H9 (cell line): ENCODE measurements at regions not wholly inside any gene's neighbourhood (a gene's known extent, or its start where the extent isn't known, plus 50 kb on each side); places are given as distances from the start of the nearest gene placed in this dataset.

Experiments
- DNase-seq: peaks from one replicate; pipeline ENCODE4 v3.0.0-alpha.2; 2017
- H2AFZ ChIP-seq: one replicate; pipeline ENCODE4 v1.6.1; 2013; ENCODE audit warnings: mild to moderate bottlenecking, low read length, control low read depth, moderate library complexity
- H2AK5ac ChIP-seq: 2 replicates; pipeline ENCODE4 v1.6.1; 2013; ENCODE audit warnings: low read length, control low read depth, mixed read lengths; ENCODE audit not compliant: insufficient read length
- H2BK120ac ChIP-seq: one replicate; pipeline ENCODE4 v1.6.1; 2013; ENCODE audit warnings: low read depth, mild to moderate bottlenecking, low read length, control low read depth, inconsistent platforms; ENCODE audit not compliant: poor library complexity, severe bottlenecking
- H2BK12ac ChIP-seq: 2 replicates; pipeline ENCODE4 v1.6.1; 2013; ENCODE audit warnings: low read length, control low read depth, mixed read lengths, low read depth; ENCODE audit not compliant: insufficient read length
- H2BK15ac ChIP-seq: 2 replicates; pipeline ENCODE4 v1.6.1; 2013; ENCODE audit warnings: low read depth, low read length, control low read depth
- H2BK20ac ChIP-seq: one replicate; pipeline ENCODE4 v1.6.1; 2013; ENCODE audit warnings: low read depth, mild to moderate bottlenecking, low read length, control low read depth, inconsistent platforms; ENCODE audit not compliant: poor library complexity, severe bottlenecking
- H2BK5ac ChIP-seq: 2 replicates; pipeline ENCODE4 v1.6.1; 2013; ENCODE audit warnings: low read length, control low read depth, mixed read lengths; ENCODE audit not compliant: insufficient read length
- H3K14ac ChIP-seq: 2 replicates; pipeline ENCODE4 v1.6.1; 2013; ENCODE audit warnings: low read length, control low read depth; ENCODE audit not compliant: insufficient read depth
- H3K18ac ChIP-seq: 2 replicates; pipeline ENCODE4 v1.6.1; 2013; ENCODE audit warnings: low read depth, mild to moderate bottlenecking, mixed read lengths, low read length, control low read depth; ENCODE audit not compliant: insufficient read length
- H3K23ac ChIP-seq: 2 replicates; pipeline ENCODE4 v1.6.1; 2013; ENCODE audit warnings: low read length, control low read depth, mixed read lengths, low read depth; ENCODE audit not compliant: insufficient read length
- H3K23me2 ChIP-seq: 2 replicates; pipeline ENCODE4 v1.6.1; 2013; ENCODE audit warnings: low read depth, mild to moderate bottlenecking, mixed read lengths, low read length, control low read depth; ENCODE audit not compliant: insufficient read length, poor library complexity, severe bottlenecking
- H3K27ac ChIP-seq: 2 replicates; pipeline ENCODE4 v1.5.1; 2013; ENCODE audit warnings: low read length, control low read depth, mixed read lengths, low read depth; ENCODE audit not compliant: insufficient read length
- H3K27me3 ChIP-seq: 2 replicates; pipeline ENCODE4 v1.6.1; 2013; ENCODE audit warnings: low read length, control low read depth, inconsistent platforms; ENCODE audit not compliant: insufficient read depth
- H3K4ac ChIP-seq: 2 replicates; pipeline ENCODE4 v1.6.1; 2013; ENCODE audit warnings: low read depth, mild to moderate bottlenecking, control low read depth, inconsistent platforms, low read length, moderate library complexity
- H3K4me1 ChIP-seq: 2 replicates; pipeline ENCODE4 v1.6.1; 2013; ENCODE audit warnings: low read length, control low read depth, inconsistent platforms; ENCODE audit not compliant: insufficient read depth
- H3K4me2 ChIP-seq: 2 replicates; pipeline ENCODE4 v1.6.1; 2013; ENCODE audit warnings: low read length, control low read depth, mixed read lengths; ENCODE audit not compliant: insufficient read length, insufficient read depth
- H3K56ac ChIP-seq: 2 replicates; pipeline ENCODE4 v1.6.1; 2013; ENCODE audit warnings: low read depth, mild to moderate bottlenecking, mixed read lengths, low read length, control low read depth; ENCODE audit not compliant: insufficient read length
- H3K79me1 ChIP-seq: 2 replicates; pipeline ENCODE4 v1.6.1; 2013; ENCODE audit warnings: low read depth, mild to moderate bottlenecking, moderate library complexity, low read length, control low read depth, inconsistent platforms; ENCODE audit not compliant: insufficient read depth, poor library complexity, severe bottlenecking
- H3K79me2 ChIP-seq: 2 replicates; pipeline ENCODE4 v1.6.1; 2013; ENCODE audit warnings: low read length, control low read depth, inconsistent platforms; ENCODE audit not compliant: insufficient read depth
- H3K9ac ChIP-seq: 2 replicates; pipeline ENCODE4 v1.6.1; 2013; ENCODE audit warnings: low read length, control low read depth, mixed read lengths; ENCODE audit not compliant: insufficient read length; ENCODE audit errors: extremely low read depth
- H3K9me3 ChIP-seq: one replicate; pipeline ENCODE4 v1.6.1; 2013; ENCODE audit warnings: low read depth, low read length, inconsistent platforms; ENCODE audit not compliant: control insufficient read depth
- H3T11ph ChIP-seq: one replicate; pipeline ENCODE4 v1.6.1; 2013; ENCODE audit warnings: mild to moderate bottlenecking, low read length, control low read depth, inconsistent platforms
- H4K20me1 ChIP-seq: one replicate; pipeline ENCODE4 v1.6.1; 2013; ENCODE audit not compliant: control insufficient read depth, insufficient read length, insufficient read depth
- H4K5ac ChIP-seq: 2 replicates; pipeline ENCODE4 v1.6.1; 2013; ENCODE audit warnings: low read depth, mild to moderate bottlenecking, mixed read lengths, low read length, control low read depth; ENCODE audit not compliant: insufficient read length
- H4K8ac ChIP-seq: replicated peaks from 2 replicates; pipeline ENCODE4 v1.6.1; 2013; ENCODE audit warnings: low read length, control low read depth, mixed read lengths, low read depth; ENCODE audit not compliant: insufficient read length
- H4K91ac ChIP-seq: 2 replicates; pipeline ENCODE4 v1.6.1; 2013; ENCODE audit warnings: low read depth, mild to moderate bottlenecking, moderate library complexity, mixed read lengths, low read length, control low read depth; ENCODE audit not compliant: insufficient read length
- H3K27ac Mint-ChIP-seq, 3 experiments: 2 replicates in 2 of 3; 3 replicates in 1 of 3; pipeline ENCODE4 v1.8.0; 2020 to 2021; ENCODE audit warnings: mixed read lengths in 3 of 3, mild to moderate bottlenecking in 1 of 3, moderate library complexity in 1 of 3
- H3K27me3 Mint-ChIP-seq: 2 replicates; pipeline ENCODE4 v1.8.0; 2021; ENCODE audit warnings: low read depth, mild to moderate bottlenecking, moderate library complexity, mixed read lengths
- H3K36me3 Mint-ChIP-seq, 3 experiments: 2 replicates in 2 of 3; 3 replicates in 1 of 3; pipeline ENCODE4 v1.8.0; 2020 to 2021; ENCODE audit warnings: low read depth in 3 of 3, mixed read lengths in 3 of 3; ENCODE audit not compliant: insufficient read depth in 1 of 3
- H3K4me1 Mint-ChIP-seq, 2 experiments: 2 replicates each; pipeline ENCODE4 v1.8.0; 2020; ENCODE audit warnings: mixed read lengths in 2 of 2
- H3K4me3 Mint-ChIP-seq, 2 experiments: 2 replicates in 1 of 2; 3 replicates in 1 of 2; pipeline ENCODE4 v1.8.0; 2020 to 2021; ENCODE audit warnings: mild to moderate bottlenecking in 2 of 2, mixed read lengths in 2 of 2, moderate library complexity in 1 of 2
- H3K9me3 Mint-ChIP-seq, 2 experiments: 2 replicates in 1 of 2; 3 replicates in 1 of 2; pipeline ENCODE4 v1.8.0; 2020; ENCODE audit warnings: mild to moderate bottlenecking in 2 of 2, mixed read lengths in 2 of 2, moderate library complexity in 1 of 2
- CTCF ChIP-seq: fragments of 200-600 bp; sonication (generic); conservative IDR thresholded peaks from 3 replicates; pipeline ENCODE4 v1.8.0; 2021; ENCODE audit warnings: antibody characterized with exemption, mild to moderate bottlenecking
- WGBS: extraction: QIAGEN DNeasy Blood & Tissue Kit; methylation state at CpG from one replicate; pipeline ENCODE4 v1.1.7; 2013; ENCODE audit warnings: missing lambda C conversion rate, low lambda C conversion rate, mixed read lengths; ENCODE audit not compliant: insufficient read length; ENCODE audit errors: extremely low coverage; 5-methylcytosine and 5-hydroxymethylcytosine counted together

DNA sequence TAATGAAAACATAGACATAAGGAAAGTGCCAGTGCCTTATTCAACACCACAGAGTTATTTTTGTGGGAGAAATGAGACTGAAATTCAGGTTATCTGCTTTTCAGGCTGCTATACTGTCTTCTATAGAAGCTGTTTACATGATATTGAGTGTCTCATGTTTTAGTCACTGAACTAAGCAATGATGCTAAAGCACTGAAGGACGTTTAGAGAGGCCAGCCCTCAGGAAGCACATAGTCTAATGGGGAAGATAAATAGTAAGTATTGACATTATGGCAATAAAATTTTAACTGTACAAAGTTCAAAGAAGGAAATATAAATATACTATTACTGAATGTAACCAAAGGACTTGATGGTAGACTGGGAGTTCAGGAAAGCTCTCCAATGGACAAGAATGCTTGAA lies 186.4 kb upstream of the ZC3H15 start:
- H4K20me1 ChIP-seq = no peaks in the 10 kb centered on the region
- H3K27ac ChIP-seq = no peak overlapping the region
- no peak overlapping the region for H3K18ac ChIP-seq
- no peak overlapping the region for H2BK12ac ChIP-seq
- no peak overlapping the region for H2AK5ac ChIP-seq
- H4K91ac ChIP-seq = no peak overlapping the region
- no peaks in the 10 kb centered on the region for H3K9me3 ChIP-seq
- H3K4ac ChIP-seq = no peak overlapping the region
- no peaks in the 10 kb centered on the region for H3K4me1 ChIP-seq
- TF ChIP-seq CTCF = no peak
- no peak overlapping the region for H2BK20ac ChIP-seq
- Mint-ChIP-seq H3K27ac (no peak overlapping the region), H3K36me3 (no peaks in the 10 kb centered on the region), H3K4me3 (no peak overlapping the region), H3K9me3 (no peaks in the 10 kb centered on the region), H3K4me1 (peaks cover 6% of the 10 kb centered on the region in 2 experiments; a peak in 3 of 4 replicates), H3K27me3 (no peaks in the 10 kb centered on the region)
- H3K4me2 ChIP-seq = no peak overlapping the region
- DNase-seq = no peak
- no peak overlapping the region for H4K8ac ChIP-seq
- H3K23me2 ChIP-seq = no peaks in the 10 kb centered on the region
- H3K27me3 ChIP-seq = no peaks in the 10 kb centered on the region
- no peak overlapping the region for H3K23ac ChIP-seq
- H3K56ac ChIP-seq = no peak overlapping the region
- no peaks in the 10 kb centered on the region for H3K79me1 ChIP-seq
- H4K5ac ChIP-seq = no peak overlapping the region
- H2BK120ac ChIP-seq = no peak overlapping the region
- H3K79me2 ChIP-seq = no peaks in the 10 kb centered on the region
- no peak overlapping the region for H3K9ac ChIP-seq
- WGBS = no CpG with 5 or more reads among the region's 1 CpG
- H3K14ac ChIP-seq = no peak overlapping the region
- H2BK15ac ChIP-seq = no peak overlapping the region
- H2BK5ac ChIP-seq = no peak overlapping the region
- no peak overlapping the region for H2AFZ ChIP-seq
- no peak overlapping the region for H3T11ph ChIP-seq
